GM18858 (cell line): ENCODE measurements at regions not wholly inside any gene's neighbourhood (a gene's known extent, or its start where the extent isn't known, plus 50 kb on each side); places are given as distances from the start of the nearest gene placed in this dataset.
"Not testable (repeated sequence)": the region's sequence is repeated elsewhere in the genome, so short reads cannot be mapped to it uniquely, and the experiment has no call there.

Experiments
- ATAC-seq: cut with Tn5 transposase; IDR thresholded peaks from one replicate; pipeline ENCODE4 v1.9.1; 2021; ENCODE audit not compliant: unreplicated experiment

DNA sequence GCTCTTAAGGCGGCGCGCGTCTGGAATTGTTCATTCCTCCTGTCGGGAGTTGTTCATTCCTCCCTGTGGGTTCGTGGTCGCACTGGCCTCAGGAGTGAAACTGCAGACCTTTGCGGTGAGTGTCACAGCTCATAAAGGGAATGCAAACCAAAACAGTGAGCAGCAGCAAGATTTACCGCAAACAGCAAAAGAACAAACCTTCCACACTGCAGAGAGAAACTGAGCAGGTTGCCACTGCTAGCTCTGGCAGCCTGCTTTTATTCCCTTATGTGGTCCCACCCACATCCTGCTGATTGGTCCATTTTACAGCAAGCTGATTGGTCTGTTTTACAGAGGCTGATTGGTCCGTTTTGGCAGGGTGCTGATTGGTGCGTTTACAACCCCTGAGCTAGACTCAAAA lies 1365.3 kb upstream of the WWC1 start:
- ATAC-seq, result no peak

DNA sequence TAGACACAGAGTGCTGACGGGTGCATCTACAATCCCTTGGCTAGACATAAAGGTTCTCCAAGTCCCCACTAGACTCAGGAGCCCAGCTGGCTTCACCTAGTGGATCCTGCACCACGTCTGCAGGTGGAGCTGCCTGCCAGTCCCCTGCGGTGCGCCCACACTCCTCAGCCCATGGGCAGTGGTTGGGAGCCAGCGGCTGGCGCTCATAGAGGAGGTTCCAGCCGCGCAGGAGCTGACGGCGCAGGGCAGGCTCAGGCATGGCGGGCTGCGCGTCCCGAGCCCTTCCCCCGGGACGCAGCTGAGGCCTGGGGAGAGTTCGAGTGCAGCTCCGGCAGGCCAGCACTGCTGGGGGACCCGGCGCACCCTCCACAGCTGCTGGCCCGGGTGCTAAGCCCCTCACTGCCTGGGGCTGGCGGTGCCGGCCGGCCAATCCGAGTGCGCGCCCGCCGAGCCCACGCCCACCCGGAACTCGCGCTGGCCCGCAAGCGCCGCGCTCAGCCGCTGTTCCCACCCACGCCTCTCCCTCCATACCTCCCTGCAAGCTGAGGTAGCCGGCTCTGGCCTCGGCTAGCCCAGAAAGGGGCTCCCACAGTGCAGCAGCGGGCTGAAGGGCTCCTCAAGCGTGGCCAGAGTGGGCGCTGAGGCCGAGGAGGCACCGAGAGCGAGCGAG lies 1364.5 kb upstream of the WWC1 start:
- ATAC-seq, result not testable (repeated sequence)

GRCh38 chr5:166936351-166936750 lies 1355.1 kb upstream of the WWC1 start:
- ATAC-seq, result no peak

DNA sequence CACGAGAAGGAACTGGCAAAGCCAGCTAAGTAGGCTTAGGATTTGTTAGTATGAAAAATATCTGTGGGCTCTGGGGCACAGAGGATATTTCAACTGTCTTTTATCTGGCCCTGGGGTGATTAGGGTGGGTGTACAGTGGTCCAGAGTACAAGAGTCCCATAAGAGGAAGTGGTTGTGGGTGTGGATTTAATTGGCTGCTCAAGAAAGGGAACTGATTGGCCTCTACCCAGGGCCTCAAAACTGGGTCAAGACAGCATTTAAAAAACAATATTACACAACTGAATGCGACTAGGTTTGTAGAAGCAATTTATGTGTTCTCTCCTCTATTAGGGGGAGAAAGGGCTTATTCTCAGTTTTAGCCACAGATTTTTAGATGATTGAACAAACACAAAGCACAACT lies 1353.4 kb upstream of the WWC1 start:
- ATAC-seq, result no peak

- ATAC-seq, result no peak
Measured at GRCh38 chr5:166942948-166943347, 1348.5 kb upstream of the WWC1 start.

- ATAC-seq, result no peak
Measured at GRCh38 chr5:166947045-166947444, 1344.4 kb upstream of the WWC1 start.

DNA sequence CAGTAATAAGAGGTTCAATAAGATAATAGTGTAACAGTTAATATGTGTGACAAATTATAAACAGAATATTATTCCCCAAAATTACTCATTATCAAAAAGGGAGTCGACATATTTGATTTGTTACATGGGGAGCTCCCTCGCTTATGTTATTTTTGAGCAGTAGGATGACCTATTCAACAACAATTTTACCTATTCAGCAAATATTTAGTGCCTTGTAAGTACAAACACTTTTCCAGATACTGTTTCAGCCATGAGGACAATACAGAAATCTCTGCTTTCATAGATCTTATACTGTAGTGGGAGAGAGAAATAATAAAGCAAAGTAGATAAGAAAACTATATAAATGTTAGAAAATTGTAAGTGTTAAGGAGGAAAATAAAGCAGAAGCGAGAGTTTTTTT lies 1342.8 kb upstream of the WWC1 start:
- no peak for ATAC-seq

GRCh38 chr5:166952048-166952447 lies 1339.4 kb upstream of the WWC1 start:
- ATAC-seq, result no peak

- ATAC-seq, result no peak
Measured at GRCh38 chr5:166957782-166958181, 1333.7 kb upstream of the WWC1 start.

GRCh38 chr5:166959766-166960165 lies 1331.7 kb upstream of the WWC1 start:
- ATAC-seq, result no peak

GRCh38 chr5:166961028-166961427 lies 1330.4 kb upstream of the WWC1 start:
- no peak for ATAC-seq

- no peak for ATAC-seq
Measured at GRCh38 chr5:166961913-166962312, 1329.5 kb upstream of the WWC1 start.

GRCh38 chr5:166962461-166962860 lies 1329.0 kb upstream of the WWC1 start:
- ATAC-seq, result no peak

DNA sequence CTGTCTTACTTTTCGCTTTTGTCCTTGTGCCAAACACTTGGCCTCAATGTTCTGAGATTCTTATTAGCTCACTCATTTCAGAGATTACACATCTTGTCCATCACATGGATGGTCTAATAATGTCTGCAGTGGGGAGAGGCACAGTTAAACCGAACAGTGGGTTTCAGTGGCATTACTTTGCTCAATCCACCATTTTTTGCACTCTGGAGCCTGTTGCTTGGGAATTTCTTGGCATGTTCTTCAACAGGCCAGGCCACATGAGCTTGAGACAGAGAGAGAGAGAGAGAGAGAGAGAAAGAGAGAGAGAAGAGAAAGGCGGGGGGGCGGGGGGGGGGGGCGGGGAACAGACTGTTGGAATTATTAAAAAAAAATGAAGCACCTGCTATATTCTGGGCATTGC lies 1327.8 kb upstream of the WWC1 start:
- ATAC-seq, result no peak

DNA sequence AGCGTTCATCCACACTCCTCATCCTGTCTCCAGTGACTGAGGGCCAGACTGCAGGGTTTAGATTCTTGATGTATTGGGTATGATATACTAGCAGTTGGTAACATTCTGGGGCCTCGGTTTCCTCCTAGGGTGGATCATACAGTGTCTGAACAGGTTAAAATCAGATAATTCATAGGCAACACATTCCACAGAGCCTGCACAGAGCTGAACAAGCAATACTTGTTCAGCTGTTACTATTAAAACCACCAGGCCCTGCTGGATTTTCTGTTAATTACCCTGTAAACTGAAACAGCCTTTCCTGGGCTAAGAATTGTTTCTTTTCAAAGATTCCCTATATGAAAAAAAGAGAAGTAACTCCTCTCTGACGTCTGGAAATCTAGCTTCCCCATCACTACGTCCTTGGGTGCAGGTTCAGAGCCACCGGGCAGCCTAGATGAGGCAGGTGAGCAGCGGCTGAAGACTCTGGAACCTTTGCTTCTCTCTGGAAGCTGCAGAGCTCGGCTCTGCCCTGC lies 1313.5 kb upstream of the WWC1 start:
- ATAC-seq, result no peak

GRCh38 chr5:166979307-166979895 lies 1312.0 kb upstream of the WWC1 start:
- ATAC-seq, result no peak

DNA sequence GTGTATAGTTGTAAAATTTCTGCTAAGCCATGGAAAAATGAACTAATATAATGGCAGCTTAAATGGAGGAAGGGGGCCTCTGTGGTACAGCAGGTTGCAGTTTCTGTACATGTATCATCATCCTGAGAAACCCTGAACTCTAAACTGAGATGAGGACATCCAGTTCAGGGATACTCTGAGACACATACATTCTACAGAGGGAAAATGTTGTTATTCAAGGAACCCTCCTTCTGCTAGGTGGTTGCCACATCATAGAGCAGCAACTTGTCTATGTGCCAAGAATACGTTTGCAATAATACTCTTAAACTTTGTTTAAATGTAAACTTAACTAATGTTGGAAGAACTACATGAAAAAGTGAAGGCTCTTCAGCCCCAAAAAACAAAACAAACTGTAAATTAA lies 1310.8 kb upstream of the WWC1 start:
- no peak for ATAC-seq

- ATAC-seq, result no peak
Measured at GRCh38 chr5:166982226-166982625, 1309.2 kb upstream of the WWC1 start.

GRCh38 chr5:166991601-166992000 lies 1299.8 kb upstream of the WWC1 start:
- ATAC-seq, result no peak

DNA sequence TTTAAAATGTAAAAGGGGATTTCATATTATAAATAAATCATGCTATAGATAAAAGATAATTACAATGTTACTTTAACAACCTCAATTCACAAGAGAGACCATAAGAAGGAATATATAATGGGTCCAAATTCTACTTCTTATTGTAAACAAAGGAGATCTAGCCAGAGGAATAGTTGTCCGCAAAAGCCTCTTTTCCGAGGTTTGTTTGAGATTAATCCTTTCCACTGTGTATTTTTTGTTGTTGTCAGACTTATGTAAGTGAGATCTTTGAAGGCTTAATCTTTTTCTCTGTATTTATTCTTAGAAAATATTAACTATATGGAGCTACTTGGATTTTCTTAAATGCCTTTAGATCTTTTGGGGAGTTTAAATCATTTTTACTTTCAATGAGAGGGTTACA lies 1299.3 kb upstream of the WWC1 start:
- ATAC-seq, result no peak

GRCh38 chr5:166992874-166993722 lies 1298.3 kb upstream of the WWC1 start:
- ATAC-seq, result no peak

- no peak for ATAC-seq
Measured at GRCh38 chr5:166994226-166994625, 1297.2 kb upstream of the WWC1 start.
